SW 1271 (cell line): ENCODE measurements at regions not wholly inside any gene's neighbourhood (a gene's known extent, or its start where the extent isn't known, plus 50 kb on each side); places are given as distances from the start of the nearest gene placed in this dataset.
A peak's percentile ranks its signal among the peaks of the same experiment; 100 is the strongest.

ENCODE experiments used
- DNase-seq, 2 experiments: peaks; one replicate each; lab custom pipeline; 2025; lab: John Stamatoyannopoulos, UW

GRCh38 chr12:42962384-42962783 is 372.8 kb upstream of the PRICKLE1 start:
- DNase-seq, result no peak

DNA sequence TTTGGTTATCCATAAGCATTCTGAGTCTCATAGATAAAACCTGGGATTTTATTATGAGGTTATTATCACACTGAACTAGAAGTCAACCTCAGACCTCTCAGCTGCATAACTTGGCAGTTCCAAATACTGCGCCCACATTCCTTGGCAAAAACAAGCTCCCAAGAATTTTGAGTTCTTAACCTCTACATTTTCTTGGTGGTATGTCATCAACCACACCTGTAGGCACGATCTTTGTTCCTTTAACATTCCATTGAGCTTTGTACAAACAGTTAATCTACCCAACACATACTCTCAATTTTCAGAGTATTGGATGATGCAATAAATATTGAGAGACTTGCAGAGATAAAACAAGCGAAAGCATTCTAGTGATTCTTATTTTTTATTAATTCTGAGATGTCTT is 371.8 kb upstream of the PRICKLE1 start:
- peak in 1 of 2 experiments; percentile 82 for DNase-seq

DNA sequence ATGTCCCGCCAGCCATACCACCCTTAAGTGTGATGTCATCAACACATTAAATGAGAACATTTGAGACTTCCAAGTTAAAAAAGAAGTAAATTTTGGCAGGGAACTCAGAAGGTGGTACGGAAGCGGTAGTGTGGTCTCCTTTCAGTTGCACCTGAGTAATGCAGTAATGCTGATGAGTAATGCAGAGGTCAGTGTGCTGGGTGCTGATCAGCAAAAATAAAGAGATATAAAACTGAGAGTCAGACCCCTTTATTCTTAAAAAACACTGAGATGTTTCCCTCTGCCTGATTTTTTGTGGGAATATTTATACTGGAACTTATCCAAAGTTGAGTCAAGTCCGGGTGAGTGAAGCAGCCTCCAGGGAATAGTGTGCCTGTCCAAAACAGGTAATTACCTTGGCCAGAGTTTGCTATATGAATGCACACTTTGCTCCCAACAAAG is 370.6 kb upstream of the PRICKLE1 start:
- DNase-seq, result no peak

GRCh38 chr12:42958291-42958674 is 368.7 kb upstream of the PRICKLE1 start:
- DNase-seq, result no peak

- DNase-seq, result no peak
Measured at GRCh38 chr12:42957561-42958290, 368.2 kb upstream of the PRICKLE1 start.

DNA sequence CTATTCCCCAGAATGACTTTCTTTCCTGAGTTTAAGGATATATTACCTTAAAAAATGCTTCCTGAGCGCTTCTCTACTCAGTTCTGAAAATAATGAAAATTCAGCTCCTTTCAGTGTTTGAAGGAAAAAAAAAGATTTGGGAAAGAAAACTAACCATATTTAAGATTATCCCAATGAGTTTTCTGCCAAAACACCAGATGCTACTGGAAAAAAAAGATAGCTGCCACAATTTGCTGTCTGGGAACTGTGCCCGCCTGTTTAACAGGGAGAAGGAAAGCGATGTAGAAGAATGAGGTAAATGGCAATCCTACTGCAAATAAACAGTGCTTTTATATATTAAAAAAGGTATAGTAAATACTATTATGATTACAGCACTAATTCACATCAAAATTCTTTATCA is 367.6 kb upstream of the PRICKLE1 start:
- no peak for DNase-seq

GRCh38 chr12:42953021-42953420 is 363.5 kb upstream of the PRICKLE1 start:
- no peak for DNase-seq

- no peak for DNase-seq
Measured at GRCh38 chr12:42946871-42947381, 357.4 kb upstream of the PRICKLE1 start.

- no peak for DNase-seq
Measured at GRCh38 chr12:42945927-42946326, 356.4 kb upstream of the PRICKLE1 start.

- no peak for DNase-seq
Measured at GRCh38 chr12:42944516-42944915, 355.0 kb upstream of the PRICKLE1 start.

GRCh38 chr12:42936991-42937390 is 347.4 kb upstream of the PRICKLE1 start:
- DNase-seq, result no peak

DNA sequence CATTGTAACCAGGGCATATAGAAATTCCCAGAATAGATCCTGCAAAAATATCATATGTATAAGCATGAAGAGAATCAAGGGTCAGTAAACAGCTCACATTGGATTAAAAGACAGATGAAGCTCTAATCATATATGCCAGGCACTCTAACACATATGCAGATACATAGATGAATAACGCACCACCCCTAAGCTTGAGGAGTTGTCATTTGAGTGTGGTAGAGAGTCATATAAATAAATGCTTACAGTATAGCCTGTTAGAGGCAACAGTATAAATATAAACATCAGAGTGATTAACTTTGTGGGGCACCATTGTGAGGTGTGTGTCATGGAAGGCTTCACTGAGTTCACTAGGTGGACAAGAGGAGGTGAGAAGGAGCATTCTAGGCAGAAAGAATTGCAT is 346.7 kb upstream of the PRICKLE1 start:
- DNase-seq, result no peak

DNA sequence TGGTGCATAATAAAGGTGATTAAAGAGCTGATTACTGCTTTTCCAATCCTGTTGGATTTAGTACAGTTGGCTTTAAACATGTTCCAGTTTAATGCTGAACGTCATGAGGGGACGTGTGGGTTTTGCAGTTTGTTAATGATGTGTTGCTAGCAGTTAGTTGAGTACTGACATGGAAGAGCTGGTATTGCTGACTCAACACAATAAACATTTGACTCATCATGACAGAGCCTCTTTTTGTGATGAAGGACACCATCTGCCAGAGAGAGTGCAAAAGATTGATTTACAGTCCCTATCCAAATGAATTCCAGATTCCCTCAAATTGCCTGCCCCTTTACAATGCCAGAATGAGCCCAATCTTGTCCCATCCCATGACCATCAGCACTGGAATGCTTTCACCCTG is 346.2 kb upstream of the PRICKLE1 start:
- DNase-seq, result no peak

DNA sequence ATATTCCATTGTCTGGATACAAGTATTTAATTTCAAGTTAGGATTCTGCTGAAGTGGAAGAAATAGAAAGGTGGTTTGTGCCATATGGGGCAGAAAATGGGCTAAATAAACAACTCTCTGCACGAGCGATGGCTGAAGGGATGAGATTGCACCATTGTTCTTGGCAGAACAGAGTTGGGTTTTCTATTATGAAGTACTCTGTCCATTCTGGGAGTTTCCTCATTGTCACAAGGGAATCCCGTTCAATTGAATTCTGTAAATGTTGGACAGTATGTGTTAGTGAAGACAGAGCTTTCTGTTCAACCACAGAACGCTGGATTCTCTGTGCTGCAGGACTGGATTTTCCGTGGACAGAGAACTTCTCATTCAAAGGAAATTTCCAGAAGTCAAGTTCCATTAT is 345.5 kb upstream of the PRICKLE1 start:
- no peak for DNase-seq

- no peak for DNase-seq
Measured at GRCh38 chr12:42933461-42934081, 344.0 kb upstream of the PRICKLE1 start.

- DNase-seq, result no peak
Measured at GRCh38 chr12:42932936-42933335, 343.4 kb upstream of the PRICKLE1 start.

DNA sequence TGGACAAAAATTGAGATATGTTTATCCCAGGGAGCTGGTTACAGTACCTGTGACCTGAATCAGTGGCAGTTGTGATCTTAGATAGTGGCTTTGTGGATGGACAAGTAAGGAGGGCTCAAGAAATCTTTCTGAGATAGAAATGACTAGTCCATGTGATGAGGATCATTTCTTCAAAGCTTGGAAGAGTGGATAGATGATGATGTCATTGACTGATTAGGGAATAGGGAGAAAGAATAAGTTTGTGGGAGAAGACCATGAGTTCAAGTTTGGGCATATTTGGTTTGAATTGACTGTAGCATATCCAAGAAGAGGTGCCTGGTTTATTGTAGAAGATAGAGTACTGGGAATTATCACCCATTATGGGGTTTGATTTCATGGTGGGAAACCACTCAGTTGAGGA is 336.7 kb upstream of the PRICKLE1 start:
- no peak for DNase-seq

- no peak for DNase-seq
Measured at GRCh38 chr12:42924482-42924881, 334.9 kb upstream of the PRICKLE1 start.

DNA sequence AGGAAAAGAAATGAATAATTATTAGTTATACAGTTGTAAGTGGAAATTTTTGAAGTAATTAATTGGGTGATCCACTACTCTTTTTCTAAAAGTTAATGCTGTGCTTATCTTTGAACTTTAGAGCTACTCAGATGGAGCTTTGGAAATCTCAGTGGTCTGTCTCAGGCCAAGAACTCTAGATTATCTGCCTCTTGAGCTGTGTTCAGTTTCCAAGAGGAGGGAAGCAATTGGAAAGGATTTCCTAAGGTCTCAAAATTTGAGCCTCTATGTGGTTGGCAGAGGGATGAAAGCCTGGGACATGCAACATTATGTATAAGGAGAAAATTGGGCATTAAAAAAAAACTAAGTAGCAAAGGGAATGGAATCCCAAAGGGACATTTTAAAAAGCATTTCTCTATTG is 334.0 kb upstream of the PRICKLE1 start:
- DNase-seq, result no peak

GRCh38 chr12:42923156-42923555 is 333.6 kb upstream of the PRICKLE1 start:
- no peak for DNase-seq

DNA sequence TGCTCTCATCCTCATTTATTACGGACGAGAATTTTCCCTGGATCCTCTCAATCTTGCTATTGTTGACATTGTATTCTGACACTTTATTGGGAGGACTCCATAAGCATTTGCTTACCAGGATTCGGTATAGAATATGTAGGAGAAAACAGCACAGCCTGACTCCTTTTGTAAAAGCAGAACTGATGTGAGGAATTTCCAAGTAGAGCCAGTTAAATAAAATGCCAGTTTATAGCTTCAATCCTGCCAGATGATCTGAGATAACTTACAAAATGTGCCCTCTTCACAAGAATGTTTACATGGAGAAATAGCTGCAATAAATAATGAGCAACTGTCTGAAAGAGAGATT is 332.9 kb upstream of the PRICKLE1 start:
- no peak for DNase-seq

DNA sequence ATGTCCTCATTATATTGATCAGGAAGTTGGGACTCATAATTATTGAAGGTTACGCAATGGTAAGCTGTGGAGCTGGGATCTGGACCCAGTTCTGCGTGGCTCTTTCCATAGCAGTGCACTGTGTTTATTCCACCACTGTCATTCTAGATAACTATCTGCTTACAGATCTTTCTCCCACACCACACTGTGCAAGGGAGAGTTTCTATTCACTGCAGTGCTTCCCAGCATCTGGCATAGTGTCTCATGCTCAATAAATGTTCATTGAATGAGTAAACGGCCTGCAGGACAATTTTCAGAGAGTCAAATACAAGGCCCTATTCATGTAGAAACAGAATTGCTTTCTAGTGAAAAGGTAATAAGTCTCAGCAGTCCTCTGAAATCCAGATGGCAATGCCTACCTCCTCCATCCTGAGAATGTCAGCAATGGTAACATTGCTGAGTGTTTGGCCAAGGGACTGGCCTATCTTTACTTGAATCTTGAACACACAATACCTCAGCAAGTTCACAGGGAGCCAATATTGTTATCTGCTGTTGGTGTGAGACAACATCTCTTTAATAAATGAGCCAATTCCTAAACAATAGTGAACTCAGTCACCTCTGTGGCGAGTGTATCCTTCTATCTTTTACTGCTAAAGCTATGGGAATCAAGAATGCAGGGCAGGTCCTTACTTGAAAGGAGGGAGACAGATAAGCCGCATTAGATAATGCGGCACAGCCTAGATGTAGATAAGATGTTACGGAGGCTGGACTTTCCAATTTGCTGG is 332.4 kb upstream of the PRICKLE1 start:
- DNase-seq, result no peak

GRCh38 chr12:42919691-42920090 is 330.1 kb upstream of the PRICKLE1 start:
- DNase-seq, result no peak
